Right lobe of liver (tissue), 6 donors: ENCODE measurements at regions not wholly inside any gene's neighbourhood (a gene's known extent, or its start where the extent isn't known, plus 50 kb on each side); places are given as distances from the start of the nearest gene placed in this dataset.

Source experiments
- ATAC-seq, 4 donors: fragments of 200-7000 bp; cut with Tn5 transposase; one replicate each; pipeline ENCODE4 v1.9.1; 2020; ENCODE audit warnings: mild to moderate bottlenecking in 4 of 4, moderate library complexity in 4 of 4
- DNase-seq, 3 donors: peaks; one replicate each; pipeline ENCODE4 v3.0.0-alpha.2; 2020
- H3K27ac ChIP-seq, 3 donors: fragments of 200-600 bp; one replicate each; pipeline ENCODE4 v1.8.0; 2022
- H3K27me3 ChIP-seq, 2 donors: fragments of 200-600 bp; one replicate each; pipeline ENCODE4 v1.8.0; 2022
- H3K36me3 ChIP-seq, 4 donors: fragments of 200-600 bp; sonication (generic) in 1 of 4; one replicate each; pipeline versions ENCODE4 v1.5.1 to v1.8.0; 2017 to 2022; ENCODE audit warnings: control low read depth in 1 of 4
- H3K4me1 ChIP-seq, 4 donors: fragments of 200-600 bp; sonication (generic) in 1 of 4; one replicate each; pipeline versions ENCODE4 v1.5.1 to v1.8.0; 2017 to 2022; ENCODE audit warnings: control low read depth in 1 of 4
- H3K4me3 ChIP-seq, 3 donors: fragments of 200-600 bp; one replicate each; pipeline ENCODE4 v1.8.0; 2022
- H3K9me3 ChIP-seq, 4 donors: fragments of 200-600 bp; sonication (generic) in 1 of 4; one replicate each; pipeline versions ENCODE4 v1.5.1 to v1.8.0; 2017 to 2022; ENCODE audit warnings: control low read depth in 1 of 4
- POLR2A ChIP-seq: fragments of 450-650 bp; IDR thresholded peaks from one replicate; pipeline ENCODE4 v1.6.1; 2017; ENCODE audit warnings: antibody characterized with exemption, mild to moderate bottlenecking
- WGBS: methylation state at CpG from one replicate; pipeline ENCODE4 v1.1.6; 2018; ENCODE audit warnings: low coverage, low lambda C conversion rate; ENCODE audit not compliant: insufficient coverage; ENCODE audit errors: missing lambda C conversion rate; 5-methylcytosine and 5-hydroxymethylcytosine counted together
- intact Hi-C, 2 donors: fragments of 100-400 bp; cut with DNase I; formaldehyde crosslinking; loops; one replicate each; pipeline versions ENCODE4 v1.11.2 to v1.14.1; 2022
- TF ChIP-seq, protein P1 (sequence below), 4 donors: fragments of 200-600 bp in 3 of 4; fragments of 450-650 bp in 1 of 4; IDR thresholded peaks; one replicate each; pipeline versions ENCODE4 v1.5.1 to v1.8.0; 2016 to 2022; ENCODE audit warnings: antibody characterized with exemption in 4 of 4, mild to moderate bottlenecking in 2 of 4
- donor health status: DM: no; HTN: yes; CAD: no.
- donor health status: DM: no; HTN: no; CAD: no.
- donor health status: DM: no; HTN: no; CAD: no.
- donor health status: DM: no; HTN: yes; CAD: no.
- donor health status: DM: no; HTN: yes; CAD: no.

DNA sequence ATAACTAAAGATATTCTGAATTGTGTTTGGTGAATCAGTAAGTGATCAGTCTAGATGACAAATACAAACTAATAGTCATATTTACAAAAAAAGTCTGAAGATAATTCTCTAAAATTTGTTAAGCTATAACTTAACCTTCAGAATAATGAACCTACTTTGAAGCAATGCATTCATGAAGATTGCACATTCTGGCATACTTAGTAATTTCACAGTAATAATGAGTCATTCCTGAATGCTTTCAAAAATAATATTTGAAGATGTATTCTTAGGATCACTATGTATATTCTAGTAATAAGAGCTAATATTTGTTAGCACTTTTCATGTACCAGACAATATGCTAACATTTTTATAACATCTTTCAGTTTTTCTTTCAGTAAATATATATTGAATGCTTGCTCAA is 756.7 kb upstream of the SLIT2 start:
- no peaks in the 10 kb centered on the region for H3K36me3 ChIP-seq
- TF ChIP-seq, protein P1, sequence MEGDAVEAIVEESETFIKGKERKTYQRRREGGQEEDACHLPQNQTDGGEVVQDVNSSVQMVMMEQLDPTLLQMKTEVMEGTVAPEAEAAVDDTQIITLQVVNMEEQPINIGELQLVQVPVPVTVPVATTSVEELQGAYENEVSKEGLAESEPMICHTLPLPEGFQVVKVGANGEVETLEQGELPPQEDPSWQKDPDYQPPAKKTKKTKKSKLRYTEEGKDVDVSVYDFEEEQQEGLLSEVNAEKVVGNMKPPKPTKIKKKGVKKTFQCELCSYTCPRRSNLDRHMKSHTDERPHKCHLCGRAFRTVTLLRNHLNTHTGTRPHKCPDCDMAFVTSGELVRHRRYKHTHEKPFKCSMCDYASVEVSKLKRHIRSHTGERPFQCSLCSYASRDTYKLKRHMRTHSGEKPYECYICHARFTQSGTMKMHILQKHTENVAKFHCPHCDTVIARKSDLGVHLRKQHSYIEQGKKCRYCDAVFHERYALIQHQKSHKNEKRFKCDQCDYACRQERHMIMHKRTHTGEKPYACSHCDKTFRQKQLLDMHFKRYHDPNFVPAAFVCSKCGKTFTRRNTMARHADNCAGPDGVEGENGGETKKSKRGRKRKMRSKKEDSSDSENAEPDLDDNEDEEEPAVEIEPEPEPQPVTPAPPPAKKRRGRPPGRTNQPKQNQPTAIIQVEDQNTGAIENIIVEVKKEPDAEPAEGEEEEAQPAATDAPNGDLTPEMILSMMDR (IDR thresholded peaks at IDR 0.05) = no peak
- no peak for TF ChIP-seq POLR2A
- H3K4me3 ChIP-seq = no peak overlapping the region
- intact Hi-C loops = no loop called here
- no peak overlapping the region for H3K27ac ChIP-seq
- no peaks in the 10 kb centered on the region for H3K9me3 ChIP-seq
- DNase-seq (no peak), ATAC-seq (no peak)
- H3K27me3 ChIP-seq = no peaks in the 10 kb centered on the region
- H3K4me1 ChIP-seq = no peaks in the 10 kb centered on the region

DNA sequence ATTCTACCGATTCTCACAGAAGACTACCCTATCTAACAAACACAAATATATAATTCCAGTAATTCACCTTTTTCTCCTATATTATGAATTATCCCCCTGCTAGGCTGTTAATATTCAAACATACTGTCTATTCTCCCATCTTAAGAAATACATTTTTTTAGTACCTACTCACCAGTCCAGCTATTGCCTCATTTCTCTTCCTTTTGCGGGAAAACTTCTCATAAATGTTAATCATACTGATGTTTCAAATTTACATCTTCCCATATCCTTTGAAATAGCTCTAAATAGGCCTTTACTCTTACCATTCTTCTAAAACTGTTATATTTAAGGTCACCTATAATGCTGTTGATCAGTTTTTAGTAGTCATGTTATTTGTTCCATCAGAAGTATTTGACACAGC is 759.1 kb upstream of the SLIT2 start:
- ATAC-seq (no peak), DNase-seq (no peak)
- H3K4me1 ChIP-seq = no peaks in the 10 kb centered on the region
- H3K27ac ChIP-seq = no peak overlapping the region
- no peak overlapping the region for H3K4me3 ChIP-seq
- no peaks in the 10 kb centered on the region for H3K27me3 ChIP-seq
- WGBS = 54% methylated on average over 2 of the region's 2 CpGs
- TF ChIP-seq, protein P1 (IDR thresholded peaks at IDR 0.05) = no peak
- TF ChIP-seq POLR2A = no peak
- H3K9me3 ChIP-seq = no peaks in the 10 kb centered on the region
- H3K36me3 ChIP-seq = no peaks in the 10 kb centered on the region
- intact Hi-C loops = no loop called here

DNA sequence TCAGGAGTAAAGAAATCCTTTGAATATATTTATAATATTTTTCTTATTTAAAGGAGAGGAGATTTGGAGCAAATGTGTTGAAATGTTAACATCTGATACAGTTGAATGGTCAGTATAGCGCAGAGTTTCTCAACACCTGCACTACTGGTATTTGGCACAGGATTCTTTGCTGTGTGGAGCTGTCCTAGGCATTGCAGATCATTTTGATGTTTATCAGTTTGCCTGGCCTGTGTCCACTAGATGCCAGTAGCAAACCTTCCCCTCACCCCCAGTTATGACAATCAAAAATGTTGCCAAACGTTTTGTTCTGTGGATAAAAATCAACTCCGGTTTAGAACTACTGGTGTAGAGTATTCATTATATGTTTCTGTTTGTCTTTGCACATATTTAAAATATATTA is 765.3 kb upstream of the SLIT2 start:
- intact Hi-C loops = no loop called here
- Histone ChIP-seq H3K4me1 (no peaks in the 10 kb centered on the region), H3K27ac (no peak overlapping the region), H3K27me3 (no peaks in the 10 kb centered on the region), H3K4me3 (no peak overlapping the region), H3K9me3 (no peaks in the 10 kb centered on the region), H3K36me3 (no peaks in the 10 kb centered on the region)
- no peak for ATAC-seq
- no peak for DNase-seq
- TF ChIP-seq POLR2A = no peak
- TF ChIP-seq, protein P1 (IDR thresholded peaks at IDR 0.05) = no peak
- WGBS = 53% methylated on average over 3 of the region's 3 CpGs

DNA sequence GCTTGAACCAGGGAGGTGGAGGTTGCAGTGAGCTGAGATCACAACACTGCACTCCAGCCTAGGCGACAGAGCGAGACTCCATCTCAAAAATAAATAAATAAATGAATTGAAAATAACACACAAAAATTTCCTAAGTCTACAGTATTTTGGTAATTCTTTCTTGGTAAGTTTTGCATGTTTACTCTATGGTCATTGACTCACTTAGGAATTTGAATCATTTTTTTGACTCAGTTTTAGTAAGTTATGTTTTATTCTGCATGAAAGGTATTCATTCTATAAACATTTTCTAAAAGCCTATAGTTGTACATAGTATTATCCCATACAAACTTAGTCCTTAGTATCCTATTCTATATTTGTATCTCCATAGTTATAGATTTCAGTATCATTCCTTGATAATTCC is 772.9 kb upstream of the SLIT2 start:
- no peak for TF ChIP-seq POLR2A
- TF ChIP-seq, protein P1 (IDR thresholded peaks at IDR 0.05) = no peak
- Histone ChIP-seq H3K4me1 (no peaks in the 10 kb centered on the region), H3K27ac (no peak overlapping the region), H3K27me3 (no peaks in the 10 kb centered on the region), H3K4me3 (no peak overlapping the region), H3K9me3 (no peaks in the 10 kb centered on the region), H3K36me3 (no peaks in the 10 kb centered on the region)
- WGBS = 92% methylated on average over 2 of the region's 2 CpGs
- no peak for DNase-seq
- intact Hi-C loops = no loop called here
- ATAC-seq = no peak

DNA sequence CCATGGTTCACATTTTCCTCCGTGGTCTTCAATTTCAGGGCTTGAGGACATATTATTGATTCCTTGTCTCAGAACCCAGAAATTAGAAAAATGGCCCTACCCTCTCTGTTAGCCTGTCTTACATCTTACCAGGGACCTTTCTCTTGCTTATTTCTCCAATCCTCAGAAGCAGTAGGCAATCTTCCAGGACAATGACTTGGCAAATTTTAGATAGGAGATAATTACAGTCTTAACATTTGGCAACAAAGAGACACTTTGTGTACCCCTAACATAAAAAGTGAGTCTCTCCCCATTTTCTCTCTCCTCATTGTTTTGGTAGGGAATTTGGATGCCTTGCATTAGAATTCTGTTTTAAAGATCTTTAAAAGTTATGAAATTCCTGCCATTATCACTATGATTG is 778.1 kb upstream of the SLIT2 start:
- no peak for DNase-seq
- intact Hi-C loops = no loop called here
- Histone ChIP-seq H3K4me3 (no peak overlapping the region), H3K9me3 (no peaks in the 10 kb centered on the region), H3K36me3 (no peaks in the 10 kb centered on the region), H3K4me1 (no peaks in the 10 kb centered on the region), H3K27ac (no peak overlapping the region), H3K27me3 (no peaks in the 10 kb centered on the region)
- TF ChIP-seq, protein P1 (IDR thresholded peaks at IDR 0.05) = no peak
- TF ChIP-seq POLR2A = no peak
- 70% methylated on average over 1 of the region's 1 CpG for WGBS
- ATAC-seq = no peak
